ENCODE measurements at regions not wholly inside any gene's neighbourhood (a gene's known extent, or its start where the extent isn't known, plus 50 kb on each side); places are given as distances from the start of the nearest gene placed in this dataset.

DNA sequence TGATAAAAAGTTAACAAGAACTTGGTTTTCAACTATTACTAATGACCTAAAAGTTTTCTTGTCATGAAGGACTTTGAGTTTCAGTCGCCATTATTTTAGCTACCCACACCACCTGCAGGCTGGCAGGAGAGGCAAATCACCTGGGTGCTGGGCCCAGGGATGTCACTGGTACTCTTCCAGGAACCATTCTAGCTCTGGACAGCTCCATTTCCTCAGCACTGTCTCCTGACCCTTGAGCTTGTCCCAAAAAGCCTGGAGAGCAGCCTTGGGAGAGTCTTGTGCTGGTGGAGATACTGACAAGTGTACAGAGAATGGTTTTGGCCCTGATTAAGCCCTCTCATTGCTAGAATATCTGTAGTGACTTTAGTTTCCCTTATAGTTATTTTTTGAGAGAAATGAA lies 1924.1 kb upstream of the WWC1 start:
- Mint-ChIP-seq H3K27me3 (no peaks in the 10 kb centered on the region), H3K4me3 (no peak overlapping the region), H3K27ac (no peak overlapping the region), H3K36me3 (ENCODE audit: low read depth) (no peaks in the 10 kb centered on the region), H3K9me3 (ENCODE audit: low read depth) (peaks cover 1% of the 10 kb centered on the region), H3K4me1 (peaks cover 2% of the 10 kb centered on the region)
- ChIA-PET POLR2A (no interaction called here), CTCF (interaction anchor here (0.8 kb wide), 1 partner anchor 67 kb away, joined by 3 read pairs; no protein-coding TSS in a partner anchor)
- DNase-seq (no peak), ATAC-seq (no peak)
- intact Hi-C loops (cut with DNase I, micrococcal nuclease): no loop called here

DNA sequence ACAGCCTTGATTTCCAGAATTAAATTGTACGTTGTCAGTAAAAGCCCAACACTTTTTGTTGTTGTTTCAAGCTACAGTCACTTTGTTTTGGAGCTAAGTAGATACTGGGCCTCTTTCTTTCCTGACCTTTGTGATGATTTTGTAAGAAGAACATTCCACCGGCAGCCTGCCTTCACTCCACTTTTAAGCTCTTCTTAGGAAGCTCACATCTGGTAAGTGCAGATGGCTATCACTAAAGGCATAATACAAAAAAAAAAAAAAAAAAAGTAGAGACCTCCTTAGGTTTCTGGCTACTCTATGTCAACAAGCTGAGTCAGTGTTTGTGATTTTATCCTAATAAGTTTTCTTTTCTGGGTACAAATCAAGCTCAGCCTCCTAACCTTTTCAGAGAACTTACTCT lies 1922.1 kb upstream of the WWC1 start:
- H3K27ac Mint-ChIP-seq: no peak overlapping the region
- ATAC-seq (no peak), DNase-seq (no peak)
- peaks cover 2% of the 10 kb centered on the region for H3K4me1 Mint-ChIP-seq
- intact Hi-C loops (cut with DNase I, micrococcal nuclease): no loop called here
- H3K27me3 Mint-ChIP-seq: no peaks in the 10 kb centered on the region
- H3K36me3 Mint-ChIP-seq (ENCODE audit: low read depth): no peaks in the 10 kb centered on the region
- ChIA-PET POLR2A (interaction anchor here (0.6 kb wide), 1 partner anchor 173 kb away, joined by 5 read pairs; no protein-coding TSS in a partner anchor), CTCF (no interaction called here)
- H3K9me3 Mint-ChIP-seq (ENCODE audit: low read depth): peaks cover 1% of the 10 kb centered on the region
- H3K4me3 Mint-ChIP-seq: no peak overlapping the region

DNA sequence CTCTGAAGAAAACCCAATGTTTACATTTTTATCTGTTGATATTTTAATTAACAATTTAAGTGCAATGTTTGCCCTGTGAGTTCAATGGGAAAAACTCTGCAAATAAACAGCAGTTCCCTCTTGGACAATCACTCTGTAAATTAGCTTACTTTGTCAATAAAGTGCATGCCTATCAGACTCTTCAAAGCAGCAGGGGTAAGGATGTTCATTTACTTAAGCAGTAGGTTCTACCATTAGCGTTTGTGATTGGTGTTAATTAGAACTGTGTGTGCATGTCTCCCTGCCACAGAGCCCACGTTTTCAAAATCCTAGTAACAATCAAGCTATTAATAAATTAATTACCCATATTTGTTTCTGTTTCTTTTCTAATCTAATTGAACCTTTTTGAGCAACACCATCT lies 1921.6 kb upstream of the WWC1 start:
- peaks cover 1% of the 10 kb centered on the region for H3K9me3 Mint-ChIP-seq (ENCODE audit: low read depth)
- ATAC-seq: no peak
- CTCF ChIA-PET: interaction anchor here (0.6 kb wide), 1 partner anchor 384 kb away, joined by 4 read pairs; no protein-coding TSS in a partner anchor
- no peak overlapping the region for H3K4me3 Mint-ChIP-seq
- no peaks in the 10 kb centered on the region for H3K36me3 Mint-ChIP-seq (ENCODE audit: low read depth)
- POLR2A ChIA-PET: interaction anchor here (0.6 kb wide), 1 partner anchor 174 kb away, joined by 5 read pairs; no protein-coding TSS in a partner anchor
- no peak overlapping the region for H3K27ac Mint-ChIP-seq
- intact Hi-C loops (cut with DNase I, micrococcal nuclease): no loop called here
- DNase-seq: no peak
- H3K4me1 Mint-ChIP-seq: peaks cover 2% of the 10 kb centered on the region
- H3K27me3 Mint-ChIP-seq: no peaks in the 10 kb centered on the region

DNA sequence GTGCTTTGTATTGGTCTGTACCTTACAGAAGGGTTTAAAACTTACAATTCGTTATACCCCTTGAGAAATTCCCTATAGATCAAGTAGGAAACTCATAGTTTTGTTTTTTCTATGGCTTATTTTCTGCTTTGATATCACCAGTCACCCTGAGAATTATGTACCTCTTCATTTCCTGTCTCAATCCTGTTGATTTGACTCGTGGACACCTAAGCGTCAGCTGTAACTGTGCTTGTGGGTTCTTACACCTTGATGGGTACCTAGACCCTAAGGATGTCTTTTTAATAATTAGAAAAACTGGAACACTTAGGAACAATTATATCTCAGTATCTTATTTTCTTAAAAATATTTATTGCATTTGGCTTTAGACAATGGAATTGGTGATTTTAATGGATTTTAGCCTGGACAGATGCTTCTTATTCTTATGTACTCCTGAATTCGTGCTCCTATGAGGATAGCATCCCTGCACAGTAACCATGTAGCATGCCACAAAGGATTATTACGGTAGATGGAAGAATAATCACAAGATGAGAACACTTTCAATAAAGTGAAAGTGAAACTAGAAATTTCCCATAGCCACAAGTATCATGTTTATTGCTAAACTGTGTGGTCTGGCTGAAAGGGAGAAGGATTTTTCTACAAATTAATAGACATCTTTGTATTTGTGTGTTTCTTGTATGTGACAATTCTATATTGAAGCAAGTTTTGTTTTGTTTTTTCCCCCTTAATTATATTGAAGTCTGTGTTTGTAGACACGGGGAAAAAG lies 1920.3 kb upstream of the WWC1 start:
- no peak for ATAC-seq
- intact Hi-C loops (cut with DNase I, micrococcal nuclease): no loop called here
- Mint-ChIP-seq H3K27ac (no peak overlapping the region), H3K4me1 (peaks cover 2% of the 10 kb centered on the region), H3K36me3 (ENCODE audit: low read depth) (no peaks in the 10 kb centered on the region), H3K27me3 (no peaks in the 10 kb centered on the region), H3K9me3 (ENCODE audit: low read depth) (peaks cover 1% of the 10 kb centered on the region), H3K4me3 (no peak overlapping the region)
- ChIA-PET POLR2A (no interaction called here), CTCF (no interaction called here)
- DNase-seq: no peak

DNA sequence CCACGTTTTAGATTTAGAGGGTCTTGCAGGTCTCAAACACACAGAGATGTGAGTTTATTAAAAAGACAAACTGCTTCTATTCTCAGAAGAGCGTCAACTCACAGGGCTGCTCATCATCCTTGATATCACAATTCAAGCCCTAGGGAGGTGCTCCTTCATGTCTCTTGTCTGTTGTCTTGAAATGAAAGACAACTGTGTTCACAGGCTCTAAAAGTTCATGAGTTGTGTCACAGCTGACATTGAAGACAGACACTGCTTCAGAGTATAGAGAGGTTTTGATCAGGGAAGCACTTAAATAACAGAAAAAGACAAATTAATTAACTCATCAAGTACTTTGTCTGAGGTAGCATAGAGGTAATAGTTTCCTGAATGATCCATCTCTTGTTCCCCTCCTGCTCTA lies 1917.6 kb upstream of the WWC1 start:
- H3K4me3 Mint-ChIP-seq: no peak overlapping the region
- H3K36me3 Mint-ChIP-seq (ENCODE audit: low read depth): no peaks in the 10 kb centered on the region
- no peaks in the 10 kb centered on the region for H3K27me3 Mint-ChIP-seq
- ATAC-seq: no peak
- ChIA-PET POLR2A (no interaction called here), CTCF (no interaction called here)
- H3K4me1 Mint-ChIP-seq: peaks cover 2% of the 10 kb centered on the region
- no peak for DNase-seq
- no peak overlapping the region for H3K27ac Mint-ChIP-seq
- peaks cover 4% of the 10 kb centered on the region for H3K9me3 Mint-ChIP-seq (ENCODE audit: low read depth)
- intact Hi-C loops (cut with DNase I, micrococcal nuclease): no loop called here

DNA sequence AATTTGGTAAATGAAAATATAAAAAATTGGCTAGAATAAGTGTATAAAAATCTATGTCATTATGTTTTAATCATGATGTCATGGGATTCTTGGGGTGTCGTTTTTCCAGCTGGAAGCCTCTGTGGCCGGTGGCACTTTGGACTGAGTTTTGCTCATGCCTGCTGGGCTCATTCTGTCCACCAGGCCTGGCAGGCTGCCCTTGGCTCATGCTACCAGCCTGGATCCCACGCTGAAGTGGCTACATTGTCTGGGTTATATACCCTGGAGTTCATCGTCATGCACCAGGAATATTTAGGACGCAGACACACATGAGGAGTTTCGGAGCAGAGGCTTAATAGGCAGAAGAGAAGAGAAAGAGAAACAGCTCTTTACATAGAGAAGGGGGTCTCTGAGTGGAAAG lies 1913.7 kb upstream of the WWC1 start:
- POLR2A ChIA-PET: no interaction called here
- Mint-ChIP-seq H3K4me1 (no peaks in the 10 kb centered on the region), H3K27ac (no peak overlapping the region), H3K4me3 (no peak overlapping the region), H3K36me3 (ENCODE audit: low read depth) (no peaks in the 10 kb centered on the region), H3K27me3 (no peaks in the 10 kb centered on the region), H3K9me3 (ENCODE audit: low read depth) (peaks cover 10% of the 10 kb centered on the region)
- ATAC-seq: no peak
- no peak for DNase-seq
- intact Hi-C loops (cut with DNase I, micrococcal nuclease): no loop called here
- CTCF ChIA-PET: no interaction called here

DNA sequence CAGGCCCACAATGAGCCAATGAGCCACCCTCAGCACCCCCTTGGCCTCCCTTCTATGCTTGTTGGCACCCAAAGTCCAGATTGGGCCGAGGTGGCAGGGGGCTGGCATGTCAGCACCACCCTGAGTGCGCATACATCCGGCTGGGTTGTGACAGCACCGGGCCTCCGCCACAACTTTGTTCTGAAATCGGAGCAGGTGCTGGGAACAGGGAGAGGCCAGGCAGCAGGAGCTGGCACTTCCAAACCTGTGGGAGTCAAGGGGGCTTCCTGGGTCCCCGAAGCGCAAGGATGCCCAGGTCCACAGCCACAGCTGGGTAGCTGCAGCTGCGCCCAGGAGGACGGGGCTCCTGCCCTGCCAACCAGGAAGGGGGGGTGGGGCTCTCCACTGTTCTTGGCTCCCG lies 1911.9 kb upstream of the WWC1 start:
- Mint-ChIP-seq H3K27me3 (no peaks in the 10 kb centered on the region), H3K36me3 (ENCODE audit: low read depth) (no peaks in the 10 kb centered on the region), H3K4me3 (no peak overlapping the region), H3K9me3 (ENCODE audit: low read depth) (peaks cover 12% of the 10 kb centered on the region), H3K4me1 (no peaks in the 10 kb centered on the region), H3K27ac (no peak overlapping the region)
- ATAC-seq (no peak), DNase-seq (no peak)
- intact Hi-C loops (cut with DNase I, micrococcal nuclease): no loop called here
- ChIA-PET POLR2A (interaction anchor here (0.6 kb wide), 1 partner anchor 1143 kb away, joined by 4 read pairs; no protein-coding TSS in a partner anchor), CTCF (interaction anchor here (0.7 kb wide), 1 partner anchor 131 kb away, joined by 3 read pairs; no protein-coding TSS in a partner anchor)

DNA sequence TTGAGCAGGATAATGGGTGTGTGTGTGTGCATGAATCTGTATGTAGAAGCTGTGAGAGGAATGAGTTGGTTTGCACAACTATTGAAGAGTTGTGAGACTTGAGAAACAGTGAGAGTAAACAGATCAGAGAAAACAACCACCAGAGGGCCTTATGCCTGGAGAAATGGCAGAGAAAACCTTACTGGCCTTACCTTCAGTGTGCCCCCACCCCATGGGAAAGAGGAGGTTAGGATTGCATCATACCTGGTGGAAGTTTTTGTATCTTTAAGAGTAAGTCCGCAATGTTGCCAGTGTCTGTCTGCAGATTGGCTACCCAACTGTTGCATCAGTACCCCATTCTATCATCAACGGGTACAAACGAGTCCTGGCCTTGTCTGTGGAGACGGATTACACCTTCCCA lies 1909.4 kb upstream of the WWC1 start:
- no peaks in the 10 kb centered on the region for H3K36me3 Mint-ChIP-seq (ENCODE audit: low read depth)
- ChIA-PET POLR2A (no interaction called here), CTCF (no interaction called here)
- ATAC-seq (no peak), DNase-seq (no peak)
- no peaks in the 10 kb centered on the region for H3K4me1 Mint-ChIP-seq
- no peak overlapping the region for H3K27ac Mint-ChIP-seq
- no peaks in the 10 kb centered on the region for H3K27me3 Mint-ChIP-seq
- peaks cover 17% of the 10 kb centered on the region for H3K9me3 Mint-ChIP-seq (ENCODE audit: low read depth)
- intact Hi-C loops (cut with DNase I, micrococcal nuclease): no loop called here
- no peak overlapping the region for H3K4me3 Mint-ChIP-seq

DNA sequence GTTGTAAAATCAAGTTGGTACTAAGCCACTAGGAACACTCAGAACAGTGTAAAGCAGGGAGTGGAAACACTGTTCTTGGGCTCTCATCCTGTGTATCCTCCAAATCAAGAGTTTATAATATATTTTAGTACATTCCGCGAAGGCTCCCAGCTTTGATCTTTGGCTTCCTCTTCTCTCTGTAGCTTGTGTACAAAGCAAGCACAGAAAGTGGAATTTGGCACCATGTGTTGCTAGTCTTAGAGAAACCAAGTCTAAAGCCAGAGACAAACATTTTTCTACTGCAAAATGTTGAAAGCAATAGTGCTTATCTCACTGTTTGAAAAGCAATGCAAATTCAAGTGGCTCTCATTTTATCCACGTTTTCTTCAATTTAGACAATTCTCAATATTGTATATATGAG lies 1893.3 kb upstream of the WWC1 start:
- ATAC-seq (no peak), DNase-seq (no peak)
- peaks cover 18% of the 10 kb centered on the region for H3K9me3 Mint-ChIP-seq (ENCODE audit: low read depth)
- no peak overlapping the region for H3K27ac Mint-ChIP-seq
- H3K36me3 Mint-ChIP-seq (ENCODE audit: low read depth): no peaks in the 10 kb centered on the region
- intact Hi-C loops (cut with DNase I, micrococcal nuclease): no loop called here
- ChIA-PET POLR2A (interaction anchor here (0.6 kb wide), 1 partner anchor 70 kb away, joined by 6 read pairs; no protein-coding TSS in a partner anchor), CTCF (no interaction called here)
- no peaks in the 10 kb centered on the region for H3K27me3 Mint-ChIP-seq
- no peak overlapping the region for H3K4me3 Mint-ChIP-seq
- no peaks in the 10 kb centered on the region for H3K4me1 Mint-ChIP-seq

DNA sequence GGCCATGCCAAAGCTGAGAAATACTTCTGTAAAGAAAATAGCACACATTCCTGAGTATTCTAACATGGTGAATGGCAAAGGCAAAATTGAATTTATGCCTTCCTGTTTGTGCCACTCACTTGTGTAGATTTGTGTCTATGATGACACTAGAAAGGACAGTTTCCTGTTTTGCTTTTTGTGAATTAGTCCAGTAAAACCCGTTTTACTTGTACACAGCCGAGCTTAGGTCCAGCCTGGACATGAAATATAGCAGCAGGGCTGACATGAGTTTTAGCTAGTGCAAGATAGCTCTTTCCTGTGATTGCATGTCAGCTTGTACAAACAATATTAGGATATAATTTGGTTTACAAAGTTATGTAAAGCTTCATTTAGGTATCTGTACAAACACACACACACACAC lies 1891.7 kb upstream of the WWC1 start:
- Mint-ChIP-seq H3K27ac (no peak overlapping the region), H3K27me3 (no peaks in the 10 kb centered on the region), H3K36me3 (ENCODE audit: low read depth) (no peaks in the 10 kb centered on the region), H3K4me3 (no peak overlapping the region), H3K4me1 (no peaks in the 10 kb centered on the region), H3K9me3 (ENCODE audit: low read depth) (peaks cover 17% of the 10 kb centered on the region)
- intact Hi-C loops (cut with DNase I, micrococcal nuclease): no loop called here
- DNase-seq (no peak), ATAC-seq (no peak)
- CTCF ChIA-PET: no interaction called here
- POLR2A ChIA-PET: no interaction called here

DNA sequence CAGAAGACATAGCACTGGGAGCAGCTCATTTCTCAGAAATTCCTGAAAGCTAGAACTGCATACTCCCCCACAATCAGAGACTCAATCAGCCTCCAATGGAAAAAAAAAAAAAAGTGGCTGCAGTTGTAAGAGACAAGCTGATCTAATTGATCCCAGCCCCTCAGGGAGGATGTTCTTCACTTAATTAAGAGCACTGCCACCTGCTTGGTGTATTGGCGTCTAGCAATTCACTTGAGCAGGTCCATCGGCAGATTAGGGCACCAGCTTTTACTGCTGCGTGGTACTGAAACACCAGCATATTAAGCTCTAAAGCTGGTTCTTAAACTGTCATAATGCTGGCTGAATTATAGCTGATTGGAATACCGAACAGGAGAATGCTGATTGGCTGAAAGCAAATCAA lies 1890.1 kb upstream of the WWC1 start:
- Mint-ChIP-seq H3K4me1 (no peaks in the 10 kb centered on the region), H3K27ac (no peak overlapping the region), H3K9me3 (ENCODE audit: low read depth) (peaks cover 9% of the 10 kb centered on the region), H3K4me3 (no peak overlapping the region), H3K36me3 (ENCODE audit: low read depth) (no peaks in the 10 kb centered on the region), H3K27me3 (no peaks in the 10 kb centered on the region)
- POLR2A ChIA-PET: no interaction called here
- DNase-seq (no peak), ATAC-seq (no peak)
- intact Hi-C loops (cut with DNase I, micrococcal nuclease): no loop called here
- CTCF ChIA-PET: no interaction called here

DNA sequence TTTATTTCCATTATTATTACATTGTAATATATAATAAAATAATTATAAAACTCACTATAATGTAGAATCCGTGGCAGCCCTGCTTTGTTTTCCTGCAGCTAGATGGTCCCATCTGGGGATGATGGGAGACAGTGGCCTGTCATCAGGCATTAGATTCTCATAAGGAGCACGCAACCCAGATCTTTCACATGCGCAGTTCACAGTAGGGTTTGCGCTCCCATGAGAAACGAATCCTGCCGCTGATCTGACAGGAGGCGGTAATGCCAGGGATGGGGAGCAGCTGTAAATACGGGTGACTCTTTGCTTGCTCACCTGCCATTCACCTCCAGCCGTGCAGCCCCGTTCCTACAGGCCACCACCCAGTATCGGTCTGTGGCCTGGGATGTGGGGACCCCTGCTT lies 1879.3 kb upstream of the WWC1 start:
- Mint-ChIP-seq H3K27ac (no peak overlapping the region), H3K27me3 (no peaks in the 10 kb centered on the region), H3K9me3 (ENCODE audit: low read depth) (peaks cover 14% of the 10 kb centered on the region), H3K4me1 (no peaks in the 10 kb centered on the region), H3K36me3 (ENCODE audit: low read depth) (no peaks in the 10 kb centered on the region), H3K4me3 (no peak overlapping the region)
- no peak for ATAC-seq
- ChIA-PET POLR2A (no interaction called here), CTCF (no interaction called here)
- intact Hi-C loops (cut with DNase I, micrococcal nuclease): no loop called here
- no peak for DNase-seq
